ENCODE measurements at regions not wholly inside any gene's neighbourhood (a gene's known extent, or its start where the extent isn't known, plus 50 kb on each side); places are given as distances from the start of the nearest gene placed in this dataset.

GRCh38 chr21:35159881-35160280 lies 110.8 kb upstream of the RUNX1 start:
- TF ChIP-seq POLR2A (IDR thresholded peaks at IDR 0.05) (no peak), CTCF (IDR thresholded peaks at IDR 0.05) (no peak), EP300 (IDR thresholded peaks at IDR 0.05) (no peak)

Data from suprapubic skin (tissue), 3 donors.